GM10248 (cell line): ENCODE measurements at regions not wholly inside any gene's neighbourhood (a gene's known extent, or its start where the extent isn't known, plus 50 kb on each side); places are given as distances from the start of the nearest gene placed in this dataset.
"Not testable (repeated sequence)": the region's sequence is repeated elsewhere in the genome, so short reads cannot be mapped to it uniquely, and the experiment has no call there.

ENCODE experiments used
- CTCF ChIA-PET: fragments of 300-600 bp; sonication (Branson Sonifier 250); formaldehyde crosslinking; extraction: SDS; loops from one replicate; lab custom pipeline; 2021; ENCODE audit warnings: antibody characterized with exemption; lab: Yijun Ruan, JAX
- POLR2A ChIA-PET: fragments of 350-650 bp; sonication (Branson Sonifier 250); formaldehyde crosslinking; extraction: SDS; loops from one replicate; lab custom pipeline; 2020; ENCODE audit warnings: antibody characterized with exemption; lab: Yijun Ruan, JAX
- DNase-seq: peaks from one replicate; pipeline ENCODE4 v3.0.0; 2012; ENCODE audit errors: extremely low spot score
- TF ChIP-seq, protein P1 (sequence below): IDR thresholded peaks from 2 replicates; pipeline ENCODE4 v1.5.1; 2012; ENCODE audit warnings: mild to moderate bottlenecking, low read depth; ENCODE audit errors: extremely low read depth, missing control alignments, control extremely low read depth

DNA sequence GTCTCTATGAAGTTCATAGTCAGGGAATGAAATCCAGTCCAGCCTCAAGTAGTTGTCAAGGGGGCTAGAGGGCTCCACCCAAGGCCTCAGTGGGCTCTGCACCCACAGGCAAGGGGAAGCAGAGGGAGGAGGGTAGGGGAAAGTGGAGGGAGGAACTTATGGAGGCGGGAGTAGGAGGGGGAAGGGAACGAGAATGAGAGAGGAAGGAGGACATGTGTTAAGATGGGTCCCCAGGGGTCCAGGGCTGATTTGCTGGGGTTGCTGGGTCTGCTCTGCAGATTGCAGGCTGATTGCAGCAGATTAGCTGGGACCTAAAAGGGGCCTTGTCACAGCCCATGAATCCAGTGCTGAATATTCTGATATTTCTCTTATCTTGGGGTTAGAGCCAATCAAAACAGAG lies 166.9 kb upstream of the IL12B start:
- TF ChIP-seq, protein P1, sequence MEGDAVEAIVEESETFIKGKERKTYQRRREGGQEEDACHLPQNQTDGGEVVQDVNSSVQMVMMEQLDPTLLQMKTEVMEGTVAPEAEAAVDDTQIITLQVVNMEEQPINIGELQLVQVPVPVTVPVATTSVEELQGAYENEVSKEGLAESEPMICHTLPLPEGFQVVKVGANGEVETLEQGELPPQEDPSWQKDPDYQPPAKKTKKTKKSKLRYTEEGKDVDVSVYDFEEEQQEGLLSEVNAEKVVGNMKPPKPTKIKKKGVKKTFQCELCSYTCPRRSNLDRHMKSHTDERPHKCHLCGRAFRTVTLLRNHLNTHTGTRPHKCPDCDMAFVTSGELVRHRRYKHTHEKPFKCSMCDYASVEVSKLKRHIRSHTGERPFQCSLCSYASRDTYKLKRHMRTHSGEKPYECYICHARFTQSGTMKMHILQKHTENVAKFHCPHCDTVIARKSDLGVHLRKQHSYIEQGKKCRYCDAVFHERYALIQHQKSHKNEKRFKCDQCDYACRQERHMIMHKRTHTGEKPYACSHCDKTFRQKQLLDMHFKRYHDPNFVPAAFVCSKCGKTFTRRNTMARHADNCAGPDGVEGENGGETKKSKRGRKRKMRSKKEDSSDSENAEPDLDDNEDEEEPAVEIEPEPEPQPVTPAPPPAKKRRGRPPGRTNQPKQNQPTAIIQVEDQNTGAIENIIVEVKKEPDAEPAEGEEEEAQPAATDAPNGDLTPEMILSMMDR, result no peak
- ChIA-PET CTCF (no interaction called here), POLR2A (no interaction called here)
- no peak for DNase-seq

GRCh38 chr5:159498630-159499029 lies 168.3 kb upstream of the IL12B start:
- TF ChIP-seq, protein P1, result no peak
- CTCF ChIA-PET, result no interaction called here
- POLR2A ChIA-PET, result no interaction called here
- no peak for DNase-seq

DNA sequence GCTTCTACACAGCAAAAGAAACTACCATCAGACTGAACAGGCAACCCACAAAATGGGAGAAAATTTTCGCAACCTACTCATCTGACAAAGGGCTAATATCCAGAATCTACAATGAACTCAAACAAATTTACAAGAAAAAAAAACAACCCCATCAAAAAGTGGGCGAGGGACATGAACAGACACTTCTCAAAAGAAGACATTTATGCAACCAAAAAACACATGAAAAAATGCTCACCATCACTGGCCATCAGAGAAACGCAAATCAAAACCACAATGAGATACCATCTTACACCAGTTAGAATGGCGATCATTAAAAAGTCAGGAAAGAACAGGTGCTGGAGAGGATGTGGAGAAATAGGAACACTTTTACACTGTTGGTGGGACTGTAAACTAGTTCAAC lies 171.8 kb upstream of the IL12B start:
- DNase-seq, POLR2A ChIA-PET, CTCF ChIA-PET: not testable (repeated sequence)

- TF ChIP-seq, protein P1, result no peak
- CTCF ChIA-PET, result interaction anchor here (0.7 to 4.9 kb wide), 3 partner anchors 10 to 27 kb away, joined by 3 to 47 read pairs (median 3); no protein-coding TSS in a partner anchor
- POLR2A ChIA-PET, result no interaction called here
- DNase-seq, result no peak
Measured at GRCh38 chr5:159503236-159503635, 172.9 kb upstream of the IL12B start.

DNA sequence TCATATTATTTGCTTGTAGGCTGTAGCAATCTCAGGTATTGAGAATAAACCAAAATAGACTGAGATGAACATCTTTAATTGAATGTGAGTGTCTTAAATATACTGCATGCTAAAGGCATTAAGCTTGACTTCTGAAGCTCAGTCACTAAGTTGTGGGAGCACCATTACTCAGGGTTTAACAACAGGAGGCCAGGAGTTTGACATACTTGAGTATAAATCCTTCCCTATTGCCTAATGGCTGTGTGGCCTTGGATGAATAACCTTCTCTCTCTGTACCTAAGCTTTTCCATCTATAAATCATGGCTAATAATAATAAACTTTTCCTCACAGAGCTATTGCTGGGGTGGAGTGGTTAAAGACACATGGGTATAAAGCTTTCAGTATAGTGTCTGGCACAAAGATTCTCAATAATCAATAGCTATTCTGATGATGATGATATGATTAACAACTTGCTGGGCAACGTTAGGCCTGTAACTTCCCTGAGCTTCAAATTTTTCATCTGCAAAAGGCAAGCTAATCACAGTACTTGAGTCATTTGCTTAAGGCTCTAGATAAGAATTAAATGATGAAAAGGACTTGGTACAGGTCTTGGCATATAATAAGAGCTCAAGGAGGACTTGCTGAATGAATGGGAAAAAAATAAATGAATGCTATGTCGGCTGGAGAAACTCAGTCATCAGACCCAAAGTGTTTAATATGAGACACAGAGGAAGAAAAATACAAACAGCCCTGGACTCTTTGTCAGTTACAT lies 174.0 kb upstream of the IL12B start:
- POLR2A ChIA-PET, result no interaction called here
- CTCF ChIA-PET, result interaction anchor here (0.8 to 4.9 kb wide), 3 partner anchors 12 to 28 kb away, joined by 3 to 47 read pairs (median 5); no protein-coding TSS in a partner anchor

DNA sequence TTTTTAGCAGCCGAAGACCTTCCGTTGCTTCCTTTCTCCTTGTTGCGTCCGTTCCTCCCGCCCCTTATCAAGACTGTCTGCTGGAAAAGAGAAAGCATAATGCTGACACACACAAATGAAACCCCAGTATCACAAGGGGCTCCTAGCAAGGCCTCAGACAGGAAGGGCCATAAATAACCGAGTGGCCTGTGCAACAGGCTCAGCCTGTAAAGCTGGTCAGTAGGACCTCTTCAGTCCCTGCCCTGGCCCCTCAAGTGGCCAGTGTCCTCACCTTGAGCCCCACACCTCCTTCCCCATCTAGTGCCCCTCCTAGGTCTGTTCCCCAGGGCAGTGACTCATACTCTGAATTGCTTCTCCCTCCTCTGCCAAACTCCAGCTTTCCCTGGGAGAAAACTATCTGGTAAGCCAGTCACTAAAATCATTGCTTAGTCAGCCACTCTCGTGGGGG lies 174.6 kb upstream of the IL12B start:
- ChIA-PET POLR2A (no interaction called here), CTCF (interaction anchor here (1.0 to 4.9 kb wide), 2 partner anchors 12 to 23 kb away, joined by 5 to 47 read pairs; no protein-coding TSS in a partner anchor)
- DNase-seq, result no peak
- TF ChIP-seq, protein P1, result no peak

More for the DNA sequence above, 174.0 kb upstream of the IL12B start:
- DNase-seq, result no peak
- TF ChIP-seq, protein P1, result no peak

DNA sequence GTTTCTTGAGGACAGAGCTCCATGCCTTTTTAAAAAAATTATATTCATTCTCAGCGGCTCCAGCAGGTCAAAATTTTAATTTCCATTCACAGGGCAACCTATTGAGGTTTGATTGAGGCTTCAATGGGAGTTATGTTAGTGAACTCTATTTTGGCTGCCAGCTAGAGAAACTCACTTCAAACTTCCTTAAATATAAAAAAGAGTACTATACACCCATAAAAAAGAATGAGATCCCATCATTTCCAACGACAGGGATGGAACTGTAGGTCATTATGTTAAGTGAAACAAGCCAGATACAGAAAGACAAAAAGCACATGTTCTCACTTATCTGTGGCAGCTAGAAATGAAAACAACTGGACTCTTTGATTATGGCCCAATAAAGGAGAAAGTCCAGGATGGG lies 176.8 kb upstream of the IL12B start:
- ChIA-PET CTCF (interaction anchor here (1.1 to 4.9 kb wide), 2 partner anchors 9 to 430 kb away, joined by 3 to 47 read pairs; no protein-coding TSS in a partner anchor), POLR2A (no interaction called here)
- TF ChIP-seq, protein P1, result no peak
- DNase-seq, result no peak
